PFSK-1 (cell line): ENCODE measurements at regions not wholly inside any gene's neighbourhood (a gene's known extent, or its start where the extent isn't known, plus 50 kb on each side); places are given as distances from the start of the nearest gene placed in this dataset.

ENCODE experiments used
- FOXP2 ChIP-seq: optimal IDR thresholded peaks from 2 replicates; pipeline ENCODE3; 2011; ENCODE audit warnings: borderline replicate concordance, control low read depth, inconsistent platforms; ENCODE audit not compliant: insufficient read depth; ENCODE audit errors: extremely low read length, extremely low read depth
- POLR2AphosphoS5 ChIP-seq: IDR thresholded peaks from 2 replicates; pipeline ENCODE4 v1.6.1; 2012; ENCODE audit warnings: low read depth, mild to moderate bottlenecking, control low read depth, low read length, moderate library complexity
- SIN3A ChIP-seq: IDR thresholded peaks from 2 replicates; pipeline ENCODE4 v1.6.1; 2012; ENCODE audit warnings: mild to moderate bottlenecking, low read length, moderate library complexity, borderline replicate concordance; ENCODE audit not compliant: insufficient read depth
- TAF1 ChIP-seq: IDR thresholded peaks from 2 replicates; pipeline ENCODE4 v1.6.1; 2012; ENCODE audit warnings: low read length, control low read depth, borderline replicate concordance; ENCODE audit not compliant: insufficient read depth
- TF ChIP-seq, protein P1 (sequence below), 2 experiments: IDR thresholded peaks; 2 replicates each; pipeline versions ENCODE4 v1.6.1 to v1.8.0; 2011 to 2012; ENCODE audit warnings: low read depth in 2 of 2, low read length in 2 of 2, control low read depth in 1 of 2, inconsistent platforms in 1 of 2, mild to moderate bottlenecking in 1 of 2, moderate library complexity in 1 of 2; ENCODE audit not compliant: insufficient read depth in 1 of 2

GRCh38 chr17:79388556-79389295 is 222.1 kb downstream of the RBFOX3 start:
- TF ChIP-seq TAF1 (no peak), FOXP2 (peak; percentile 47)

DNA sequence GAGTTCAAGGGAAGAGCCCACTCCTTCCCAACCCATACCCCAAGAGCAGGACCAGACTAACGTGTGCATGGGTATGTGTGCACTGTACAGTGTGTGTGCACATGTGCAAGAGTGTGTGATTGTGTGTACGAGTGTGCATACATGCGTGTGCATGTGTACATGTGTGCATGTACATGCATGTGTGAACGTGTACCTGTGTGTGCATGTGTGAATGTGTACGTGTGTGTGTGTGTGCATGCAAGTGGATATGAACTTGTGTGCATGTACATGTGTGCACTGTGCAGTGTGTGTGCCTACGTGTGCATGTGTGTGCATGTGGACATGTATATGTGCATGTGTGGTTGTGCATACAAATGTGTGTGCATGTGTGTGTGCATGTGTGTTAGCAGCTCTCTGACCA is 223.1 kb downstream of the RBFOX3 start:
- no peak for TF ChIP-seq SIN3A
- TF ChIP-seq TAF1 = no peak
- TF ChIP-seq POLR2AphosphoS5 = no peak
- TF ChIP-seq FOXP2 = no peak
- TF ChIP-seq, protein P1, sequence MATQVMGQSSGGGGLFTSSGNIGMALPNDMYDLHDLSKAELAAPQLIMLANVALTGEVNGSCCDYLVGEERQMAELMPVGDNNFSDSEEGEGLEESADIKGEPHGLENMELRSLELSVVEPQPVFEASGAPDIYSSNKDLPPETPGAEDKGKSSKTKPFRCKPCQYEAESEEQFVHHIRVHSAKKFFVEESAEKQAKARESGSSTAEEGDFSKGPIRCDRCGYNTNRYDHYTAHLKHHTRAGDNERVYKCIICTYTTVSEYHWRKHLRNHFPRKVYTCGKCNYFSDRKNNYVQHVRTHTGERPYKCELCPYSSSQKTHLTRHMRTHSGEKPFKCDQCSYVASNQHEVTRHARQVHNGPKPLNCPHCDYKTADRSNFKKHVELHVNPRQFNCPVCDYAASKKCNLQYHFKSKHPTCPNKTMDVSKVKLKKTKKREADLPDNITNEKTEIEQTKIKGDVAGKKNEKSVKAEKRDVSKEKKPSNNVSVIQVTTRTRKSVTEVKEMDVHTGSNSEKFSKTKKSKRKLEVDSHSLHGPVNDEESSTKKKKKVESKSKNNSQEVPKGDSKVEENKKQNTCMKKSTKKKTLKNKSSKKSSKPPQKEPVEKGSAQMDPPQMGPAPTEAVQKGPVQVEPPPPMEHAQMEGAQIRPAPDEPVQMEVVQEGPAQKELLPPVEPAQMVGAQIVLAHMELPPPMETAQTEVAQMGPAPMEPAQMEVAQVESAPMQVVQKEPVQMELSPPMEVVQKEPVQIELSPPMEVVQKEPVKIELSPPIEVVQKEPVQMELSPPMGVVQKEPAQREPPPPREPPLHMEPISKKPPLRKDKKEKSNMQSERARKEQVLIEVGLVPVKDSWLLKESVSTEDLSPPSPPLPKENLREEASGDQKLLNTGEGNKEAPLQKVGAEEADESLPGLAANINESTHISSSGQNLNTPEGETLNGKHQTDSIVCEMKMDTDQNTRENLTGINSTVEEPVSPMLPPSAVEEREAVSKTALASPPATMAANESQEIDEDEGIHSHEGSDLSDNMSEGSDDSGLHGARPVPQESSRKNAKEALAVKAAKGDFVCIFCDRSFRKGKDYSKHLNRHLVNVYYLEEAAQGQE (IDR thresholded peaks at IDR 0.05; ENCODE audit: insufficient read depth in 1 of 2, low read depth in 2 of 2, low read length in 2 of 2) = no peak

DNA sequence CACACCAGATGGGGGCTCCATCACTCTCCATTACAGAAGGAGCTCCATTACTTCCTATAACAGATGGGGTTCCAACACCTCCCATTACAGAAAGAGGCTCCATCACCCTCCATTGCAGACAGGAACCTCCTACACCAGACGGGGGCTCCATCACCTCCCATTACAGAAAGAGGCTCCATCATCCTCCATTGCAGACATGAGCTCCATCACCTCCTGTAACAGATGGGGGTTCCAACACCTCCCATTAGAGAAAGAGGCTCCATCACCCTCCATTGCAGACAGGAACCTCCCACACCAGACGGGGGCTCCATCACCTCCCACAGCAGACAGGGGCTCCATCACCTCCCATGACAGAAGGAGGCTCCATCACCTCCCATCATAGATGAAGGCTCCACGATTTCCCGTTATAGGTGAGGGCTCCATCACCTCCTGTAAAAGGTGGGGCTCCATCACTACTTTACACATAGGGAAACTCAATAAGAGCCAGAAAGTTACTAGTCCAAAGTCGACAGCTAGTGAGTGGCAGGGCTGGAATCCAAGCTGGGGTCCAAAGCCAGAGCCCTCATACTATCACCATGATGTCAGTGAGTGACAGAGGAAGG is 224.8 kb downstream of the RBFOX3 start:
- TF ChIP-seq SIN3A (no peak), POLR2AphosphoS5 (no peak)

- no peak for TF ChIP-seq TAF1
- TF ChIP-seq, protein P1 (IDR thresholded peaks at IDR 0.05; ENCODE audit: insufficient read depth in 1 of 2, low read depth in 2 of 2, low read length in 2 of 2) = no peak
- TF ChIP-seq FOXP2 = no peak
- TF ChIP-seq SIN3A = no peak
- TF ChIP-seq POLR2AphosphoS5 = no peak
Measured at GRCh38 chr17:79382313-79382712, 228.5 kb downstream of the RBFOX3 start.

DNA sequence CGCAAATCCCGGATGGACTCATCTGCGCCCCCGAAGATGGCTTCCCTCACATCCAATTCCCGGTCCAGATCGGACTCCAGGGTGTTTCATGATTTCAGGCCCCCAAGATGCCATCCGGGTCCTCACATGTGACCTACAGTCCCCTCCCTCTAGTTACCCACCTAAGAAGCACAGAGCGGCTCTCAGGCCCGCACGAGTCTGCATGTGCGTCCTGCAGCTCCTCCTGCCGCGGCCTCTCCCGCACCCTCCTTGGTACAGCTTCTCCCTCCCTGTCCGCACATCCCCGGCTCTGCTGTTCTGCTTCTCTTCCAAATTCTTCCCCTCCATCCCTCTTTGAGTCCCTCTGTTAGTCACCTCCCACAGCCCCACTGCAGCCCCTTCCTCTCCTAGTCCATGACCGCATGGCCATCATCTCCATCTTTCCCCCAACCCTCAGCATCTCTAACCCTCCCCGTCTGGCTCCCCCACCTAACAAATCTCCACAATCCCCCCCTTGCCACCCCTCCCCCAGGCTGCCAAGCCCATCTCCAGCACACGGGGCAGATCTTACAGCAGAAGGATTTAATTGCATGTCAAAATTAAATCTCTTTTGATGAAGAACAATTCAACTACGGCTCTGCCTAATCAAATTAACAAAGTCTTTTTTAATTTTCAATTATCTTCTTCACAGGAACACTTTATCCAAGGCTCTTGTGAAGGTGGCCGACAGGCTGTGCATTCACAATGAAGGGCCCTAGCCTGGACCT is 231.0 kb downstream of the RBFOX3 start:
- TF ChIP-seq SIN3A (no peak), FOXP2 (no peak), TAF1 (no peak), POLR2AphosphoS5 (no peak)
- TF ChIP-seq, protein P1 (IDR thresholded peaks at IDR 0.05; ENCODE audit: insufficient read depth in 1 of 2, low read depth in 2 of 2, low read length in 2 of 2) = no peak
